A549 (cell line): ENCODE measurements at regions not wholly inside any gene's neighbourhood (a gene's known extent, or its start where the extent isn't known, plus 50 kb on each side); places are given as distances from the start of the nearest gene placed in this dataset.

Source experiments
- ATAC-seq, 2 experiments: fragments of 200-7000 bp in 1 of 2; fragments of >200 bp in 1 of 2; cut with Nextera tagmentation in 1 of 2; cut with Tn5 transposase in 1 of 2; 3 replicates each; pipeline versions ENCODE4 v1.8.0 to v1.9.1; 2018 to 2020; ENCODE audit warnings: mild to moderate bottlenecking in 1 of 2, moderate library complexity in 1 of 2
- CTCF ChIA-PET: fragments of 300-600 bp; sonication (Branson Sonifier 250); formaldehyde crosslinking; extraction: SDS; loops from one replicate; lab custom pipeline; 2021; ENCODE audit warnings: antibody characterized with exemption, inconsistent platforms; lab: Yijun Ruan, JAX
- POLR2A ChIA-PET: fragments of 350-600 bp; formaldehyde crosslinking; extraction: SDS; loops from one replicate; lab custom pipeline; 2021; ENCODE audit warnings: antibody characterized with exemption, inconsistent platforms; lab: Yijun Ruan, JAX
- DNase-seq, 2 experiments: peaks; one replicate each; pipeline versions ENCODE4 v3.0.0 to v3.0.0-alpha.2; 2011 to 2016; ENCODE audit warnings: low read depth in 1 of 2, low spot score in 1 of 2
- FAIRE-seq: peaks from 2 replicates; lab custom pipeline; 2011; peaks lifted over from hg19 to GRCh38; lab: Jason Lieb, UNC
- H3K27ac ChIP-seq, 2 experiments: fragments of >200 bp; sonication (Bioruptor Twin); formaldehyde crosslinking; 3 replicates each; pipeline ENCODE4 v1.5.1; 2016 to 2017
- H3K4me1 ChIP-seq: fragments of >200 bp; sonication (Bioruptor Twin); formaldehyde crosslinking; 3 replicates; pipeline ENCODE4 v1.6.1; 2016
- H3K4me2 ChIP-seq: fragments of >200 bp; sonication (Bioruptor Twin); formaldehyde crosslinking; 3 replicates; pipeline ENCODE4 v1.6.1; 2016
- H3K4me3 ChIP-seq: fragments of >200 bp; sonication (Bioruptor Twin); formaldehyde crosslinking; 3 replicates; pipeline ENCODE4 v1.5.1; 2016
- H3K9me3 ChIP-seq: fragments of >200 bp; sonication (Bioruptor Twin); formaldehyde crosslinking; 3 replicates; pipeline ENCODE4 v1.6.1; 2016
- CEBPB ChIP-seq, 2 experiments: fragments of >200 bp in 1 of 2; sonication (Bioruptor Twin) in 1 of 2; formaldehyde crosslinking in 1 of 2; IDR thresholded peaks; 2 replicates each; pipeline ENCODE4 v1.6.1; 2012 to 2016
- CHD4 ChIP-seq: fragments of 200-600 bp; sonication (generic); IDR thresholded peaks from 2 replicates; pipeline ENCODE4 v1.6.1; 2016; ENCODE audit warnings: antibody characterized with exemption, mild to moderate bottlenecking, borderline replicate concordance
- EP300 ChIP-seq, 2 experiments: fragments of >200 bp; sonication (Bioruptor Twin); formaldehyde crosslinking; IDR thresholded peaks; 2 replicates in 1 of 2; 3 replicates in 1 of 2; pipeline ENCODE4 v1.6.1; 2016 to 2017
- FOSB ChIP-seq: fragments of 250-450 bp; sonication (Bioruptor Pico); IDR thresholded peaks from 2 replicates; pipeline ENCODE4 v1.5.0; 2020; ENCODE audit warnings: mild to moderate bottlenecking, moderate library complexity
- FOXS1 ChIP-seq: fragments of 250-450 bp; sonication (Bioruptor Pico); IDR thresholded peaks from 2 replicates; pipeline ENCODE4 v1.5.0; 2020; ENCODE audit warnings: mild to moderate bottlenecking, moderate library complexity
- HMGXB4 ChIP-seq: fragments of 250-450 bp; sonication (Bioruptor Pico); IDR thresholded peaks from 2 replicates; pipeline ENCODE4 v1.5.0; 2021; ENCODE audit warnings: mild to moderate bottlenecking, moderate library complexity, borderline replicate concordance
- HOXA7 ChIP-seq: fragments of 250-450 bp; sonication (Bioruptor Pico); IDR thresholded peaks from 2 replicates; pipeline ENCODE4 v1.5.0; 2020; ENCODE audit warnings: mild to moderate bottlenecking, moderate library complexity
- HOXB13 ChIP-seq: fragments of 250-450 bp; sonication (Bioruptor Pico); IDR thresholded peaks from 2 replicates; pipeline ENCODE4 v1.5.0; 2020; ENCODE audit warnings: low read depth, mild to moderate bottlenecking, moderate library complexity
- JUNB ChIP-seq: fragments of >200 bp; sonication (Bioruptor Twin); formaldehyde crosslinking; IDR thresholded peaks from 2 replicates; pipeline ENCODE4 v1.6.1; 2016
- KDM1A ChIP-seq: fragments of 200-600 bp; sonication (generic); IDR thresholded peaks from 2 replicates; pipeline ENCODE4 v1.6.1; 2016; ENCODE audit warnings: low read depth, mild to moderate bottlenecking
- KDM5A ChIP-seq: fragments of 200-600 bp; sonication (generic); IDR thresholded peaks from 2 replicates; pipeline ENCODE4 v1.6.1; 2016; ENCODE audit warnings: antibody characterized with exemption, mild to moderate bottlenecking
- MAX ChIP-seq: IDR thresholded peaks from 2 replicates; pipeline ENCODE4 v1.6.1; 2012
- MAZ ChIP-seq: fragments of 150-350 bp; IDR thresholded peaks from 2 replicates; pipeline ENCODE4 v1.6.1; 2014; ENCODE audit warnings: antibody characterized with exemption, low read depth, low read length, borderline replicate concordance
- NFE2L2 ChIP-seq: fragments of 150-350 bp; conservative IDR thresholded peaks from 2 replicates; pipeline ENCODE4 v1.6.1; 2014; ENCODE audit warnings: low read length
- NR3C1 ChIP-seq: fragments of >200 bp; sonication (Bioruptor Twin); formaldehyde crosslinking; IDR thresholded peaks from 3 replicates; pipeline ENCODE4 v1.6.1; 2017
- RNF2 ChIP-seq: fragments of 200-600 bp; sonication (generic); IDR thresholded peaks from 2 replicates; pipeline ENCODE4 v1.6.1; 2016; ENCODE audit warnings: low read depth, mild to moderate bottlenecking, antibody characterized with exemption, moderate library complexity, borderline replicate concordance
- USF2 ChIP-seq: fragments of 450-650 bp; IDR thresholded peaks from 2 replicates; pipeline ENCODE4 v1.6.1; 2014; ENCODE audit warnings: antibody characterized with exemption
- ZC3H11A ChIP-seq: fragments of 450-650 bp; IDR thresholded peaks from 2 replicates; pipeline ENCODE4 v1.6.1; 2014; ENCODE audit warnings: antibody characterized with exemption, mild to moderate bottlenecking
- ZFP36 ChIP-seq: fragments of 450-650 bp; IDR thresholded peaks from 2 replicates; pipeline ENCODE4 v1.6.1; 2014; ENCODE audit warnings: borderline replicate concordance; ENCODE audit not compliant: partially characterized antibody
- TF ChIP-seq, protein P1 (sequence below): fragments of 200-600 bp; sonication (generic); IDR thresholded peaks from 2 replicates; pipeline ENCODE4 v1.6.1; 2016; ENCODE audit warnings: antibody characterized with exemption, mild to moderate bottlenecking, moderate library complexity
- TF ChIP-seq, protein P2 (sequence below): IDR thresholded peaks from 2 replicates; pipeline ENCODE4 v1.6.1; 2012; ENCODE audit warnings: low read depth, borderline replicate concordance

DNA sequence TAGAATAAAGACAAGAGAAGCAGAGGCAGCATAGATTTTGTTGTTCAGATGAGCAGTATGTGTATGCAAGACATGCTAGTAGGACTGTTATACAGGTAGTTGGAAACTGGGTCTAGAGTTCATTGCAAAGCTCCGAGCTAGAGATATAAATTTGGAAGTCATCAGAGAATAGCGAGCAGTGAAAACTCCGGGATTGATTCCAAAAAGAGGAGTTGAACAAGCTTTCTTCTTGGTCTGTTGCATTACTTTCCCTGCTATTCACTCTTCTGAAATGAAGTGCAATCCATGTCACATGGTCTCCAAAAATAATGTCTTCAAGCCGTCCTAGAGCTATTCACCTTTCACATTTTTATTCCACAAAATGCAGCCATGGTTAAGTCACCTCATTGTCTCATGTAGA lies 67.9 kb upstream of the ZNF462 start (continued):
- TF ChIP-seq FOXS1 = no peak
- no peak for TF ChIP-seq MAX
- TF ChIP-seq HOXB13 (CRISPR knock-in tag) = no peak

DNA sequence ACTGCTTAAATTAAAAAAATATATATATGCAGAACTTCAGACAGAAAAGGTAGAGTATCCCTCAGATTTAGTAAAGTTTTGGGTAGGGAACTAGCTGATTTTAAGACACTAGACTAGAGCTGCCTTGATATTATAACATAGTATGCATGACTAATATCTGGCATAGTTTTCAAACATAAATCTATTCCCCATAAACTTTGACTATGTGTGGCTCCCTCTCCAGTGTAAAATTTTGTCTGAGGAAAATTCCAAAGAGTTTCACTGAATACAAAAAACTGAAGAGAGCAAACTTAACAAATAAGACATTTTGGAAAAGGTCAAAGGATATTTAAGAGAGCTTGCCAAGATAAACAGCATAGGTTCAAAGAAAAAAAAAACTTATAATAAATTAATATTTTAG lies 66.2 kb upstream of the ZNF462 start:
- Histone ChIP-seq H3K4me1 (peaks cover 14% of the 10 kb centered on the region; the same call in 1 of the 3 replicates), H3K9me3 (peaks cover 5% of the 10 kb centered on the region; the same call in 2 of the 3 replicates), H3K4me3 (no peak overlapping the region), H3K27ac (no peak overlapping the region), H3K4me2 (no peak overlapping the region)
- FAIRE-seq (no peak), DNase-seq (no peak), ATAC-seq (no peak)
- CTCF ChIA-PET = no interaction called here
- no peak for TF ChIP-seq NR3C1
- no peak for TF ChIP-seq RNF2
- TF ChIP-seq KDM1A = no peak
- no peak for TF ChIP-seq EP300 (IDR thresholded peaks at IDR 0.05)
- TF ChIP-seq KDM5A = no peak
- TF ChIP-seq MAZ = no peak
- TF ChIP-seq ZFP36 = no peak
- TF ChIP-seq, protein P1, sequence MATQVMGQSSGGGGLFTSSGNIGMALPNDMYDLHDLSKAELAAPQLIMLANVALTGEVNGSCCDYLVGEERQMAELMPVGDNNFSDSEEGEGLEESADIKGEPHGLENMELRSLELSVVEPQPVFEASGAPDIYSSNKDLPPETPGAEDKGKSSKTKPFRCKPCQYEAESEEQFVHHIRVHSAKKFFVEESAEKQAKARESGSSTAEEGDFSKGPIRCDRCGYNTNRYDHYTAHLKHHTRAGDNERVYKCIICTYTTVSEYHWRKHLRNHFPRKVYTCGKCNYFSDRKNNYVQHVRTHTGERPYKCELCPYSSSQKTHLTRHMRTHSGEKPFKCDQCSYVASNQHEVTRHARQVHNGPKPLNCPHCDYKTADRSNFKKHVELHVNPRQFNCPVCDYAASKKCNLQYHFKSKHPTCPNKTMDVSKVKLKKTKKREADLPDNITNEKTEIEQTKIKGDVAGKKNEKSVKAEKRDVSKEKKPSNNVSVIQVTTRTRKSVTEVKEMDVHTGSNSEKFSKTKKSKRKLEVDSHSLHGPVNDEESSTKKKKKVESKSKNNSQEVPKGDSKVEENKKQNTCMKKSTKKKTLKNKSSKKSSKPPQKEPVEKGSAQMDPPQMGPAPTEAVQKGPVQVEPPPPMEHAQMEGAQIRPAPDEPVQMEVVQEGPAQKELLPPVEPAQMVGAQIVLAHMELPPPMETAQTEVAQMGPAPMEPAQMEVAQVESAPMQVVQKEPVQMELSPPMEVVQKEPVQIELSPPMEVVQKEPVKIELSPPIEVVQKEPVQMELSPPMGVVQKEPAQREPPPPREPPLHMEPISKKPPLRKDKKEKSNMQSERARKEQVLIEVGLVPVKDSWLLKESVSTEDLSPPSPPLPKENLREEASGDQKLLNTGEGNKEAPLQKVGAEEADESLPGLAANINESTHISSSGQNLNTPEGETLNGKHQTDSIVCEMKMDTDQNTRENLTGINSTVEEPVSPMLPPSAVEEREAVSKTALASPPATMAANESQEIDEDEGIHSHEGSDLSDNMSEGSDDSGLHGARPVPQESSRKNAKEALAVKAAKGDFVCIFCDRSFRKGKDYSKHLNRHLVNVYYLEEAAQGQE = no peak
- no peak for TF ChIP-seq JUNB
- TF ChIP-seq CEBPB (IDR thresholded peaks at IDR 0.05) = no peak
- no peak for TF ChIP-seq USF2
- no peak for TF ChIP-seq FOSB (CRISPR knock-in tag)
- TF ChIP-seq HMGXB4 (CRISPR knock-in tag) = no peak
- TF ChIP-seq HOXA7 (CRISPR knock-in tag) = no peak
- no peak for TF ChIP-seq CHD4
- TF ChIP-seq, protein P2, sequence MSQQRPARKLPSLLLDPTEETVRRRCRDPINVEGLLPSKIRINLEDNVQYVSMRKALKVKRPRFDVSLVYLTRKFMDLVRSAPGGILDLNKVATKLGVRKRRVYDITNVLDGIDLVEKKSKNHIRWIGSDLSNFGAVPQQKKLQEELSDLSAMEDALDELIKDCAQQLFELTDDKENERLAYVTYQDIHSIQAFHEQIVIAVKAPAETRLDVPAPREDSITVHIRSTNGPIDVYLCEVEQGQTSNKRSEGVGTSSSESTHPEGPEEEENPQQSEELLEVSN = no peak
- TF ChIP-seq ZC3H11A = no peak
- no peak for TF ChIP-seq NFE2L2
- POLR2A ChIA-PET = no interaction called here
